ENCODE measurements at regions not wholly inside any gene's neighbourhood (a gene's known extent, or its start where the extent isn't known, plus 50 kb on each side); places are given as distances from the start of the nearest gene placed in this dataset.

DNA sequence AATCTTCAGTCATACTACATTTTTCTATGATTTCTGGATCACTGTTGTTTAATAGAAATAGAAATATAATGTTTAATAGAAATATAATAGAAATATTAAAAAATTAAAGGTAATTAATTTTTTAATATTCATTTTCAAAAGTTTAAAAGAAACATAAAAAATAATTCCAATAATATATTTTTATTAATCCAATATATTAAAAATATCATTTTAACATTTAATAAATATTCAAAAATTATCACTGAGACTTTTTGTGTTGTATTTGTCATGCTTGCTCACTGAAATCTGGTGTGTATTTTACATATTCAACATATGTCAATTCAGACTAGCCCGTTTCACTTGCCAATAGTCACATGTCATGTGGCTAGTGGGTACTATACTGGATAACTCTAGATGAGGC is 80.6 kb upstream of the SLCO6A1 start:
- TF ChIP-seq, protein P1, sequence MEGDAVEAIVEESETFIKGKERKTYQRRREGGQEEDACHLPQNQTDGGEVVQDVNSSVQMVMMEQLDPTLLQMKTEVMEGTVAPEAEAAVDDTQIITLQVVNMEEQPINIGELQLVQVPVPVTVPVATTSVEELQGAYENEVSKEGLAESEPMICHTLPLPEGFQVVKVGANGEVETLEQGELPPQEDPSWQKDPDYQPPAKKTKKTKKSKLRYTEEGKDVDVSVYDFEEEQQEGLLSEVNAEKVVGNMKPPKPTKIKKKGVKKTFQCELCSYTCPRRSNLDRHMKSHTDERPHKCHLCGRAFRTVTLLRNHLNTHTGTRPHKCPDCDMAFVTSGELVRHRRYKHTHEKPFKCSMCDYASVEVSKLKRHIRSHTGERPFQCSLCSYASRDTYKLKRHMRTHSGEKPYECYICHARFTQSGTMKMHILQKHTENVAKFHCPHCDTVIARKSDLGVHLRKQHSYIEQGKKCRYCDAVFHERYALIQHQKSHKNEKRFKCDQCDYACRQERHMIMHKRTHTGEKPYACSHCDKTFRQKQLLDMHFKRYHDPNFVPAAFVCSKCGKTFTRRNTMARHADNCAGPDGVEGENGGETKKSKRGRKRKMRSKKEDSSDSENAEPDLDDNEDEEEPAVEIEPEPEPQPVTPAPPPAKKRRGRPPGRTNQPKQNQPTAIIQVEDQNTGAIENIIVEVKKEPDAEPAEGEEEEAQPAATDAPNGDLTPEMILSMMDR (IDR thresholded peaks at IDR 0.05; ENCODE audit: extremely low read depth in 1 of 2, insufficient read depth in 1 of 2, low read depth in 1 of 2, low read length in 2 of 2): no peak
- no peak for TF ChIP-seq POLR2AphosphoS5 (IDR thresholded peaks at IDR 0.05; ENCODE audit: insufficient read depth, low read depth, low read length)
